PC-3 (cell line): ENCODE measurements at regions not wholly inside any gene's neighbourhood (a gene's known extent, or its start where the extent isn't known, plus 50 kb on each side); places are given as distances from the start of the nearest gene placed in this dataset.

ENCODE experiments used
- EZH2 ChIP-seq: fragments of 300-600 bp; sonication (generic); IDR thresholded peaks from one replicate; pipeline ENCODE4 v1.6.1; 2017; ENCODE audit warnings: antibody characterized with exemption, mild to moderate bottlenecking, low read length; ENCODE audit not compliant: unreplicated experiment
- TF ChIP-seq, protein P1 (sequence below): fragments of 300-600 bp; sonication (generic); conservative IDR thresholded peaks from 2 replicates; pipeline ENCODE4 v1.5.1; 2017; ENCODE audit warnings: antibody characterized with exemption, low read depth, mild to moderate bottlenecking, low read length

DNA sequence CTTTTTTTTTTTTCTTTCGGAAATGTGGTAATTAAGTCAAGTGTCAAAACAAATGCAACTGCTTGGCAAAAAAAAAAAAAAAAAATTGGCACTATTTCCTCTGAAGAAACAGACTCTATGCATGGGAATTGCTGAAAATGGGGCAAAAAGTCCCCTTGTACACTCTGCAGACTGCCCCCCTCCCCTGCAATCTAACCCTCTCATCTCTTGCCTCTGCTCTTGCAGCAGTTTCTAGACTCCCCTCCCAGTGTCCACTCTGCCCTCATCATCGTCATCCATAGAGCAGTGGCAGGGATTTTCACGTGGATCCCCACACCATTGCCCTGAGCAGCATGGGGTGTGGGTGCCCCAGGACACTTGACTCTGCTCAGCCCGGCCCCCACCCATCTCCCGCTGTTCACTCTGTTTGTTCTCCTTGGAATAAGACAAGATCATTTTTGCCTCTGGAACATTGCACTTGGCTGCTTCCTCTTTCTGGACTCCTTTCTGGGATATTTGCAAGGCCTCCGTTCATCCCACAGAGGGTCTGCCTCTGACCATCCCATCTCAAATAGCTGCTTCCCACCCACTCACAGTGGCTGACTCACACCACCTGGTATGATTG lies 213.9 kb downstream of the ACKR3 start:
- TF ChIP-seq, protein P1, sequence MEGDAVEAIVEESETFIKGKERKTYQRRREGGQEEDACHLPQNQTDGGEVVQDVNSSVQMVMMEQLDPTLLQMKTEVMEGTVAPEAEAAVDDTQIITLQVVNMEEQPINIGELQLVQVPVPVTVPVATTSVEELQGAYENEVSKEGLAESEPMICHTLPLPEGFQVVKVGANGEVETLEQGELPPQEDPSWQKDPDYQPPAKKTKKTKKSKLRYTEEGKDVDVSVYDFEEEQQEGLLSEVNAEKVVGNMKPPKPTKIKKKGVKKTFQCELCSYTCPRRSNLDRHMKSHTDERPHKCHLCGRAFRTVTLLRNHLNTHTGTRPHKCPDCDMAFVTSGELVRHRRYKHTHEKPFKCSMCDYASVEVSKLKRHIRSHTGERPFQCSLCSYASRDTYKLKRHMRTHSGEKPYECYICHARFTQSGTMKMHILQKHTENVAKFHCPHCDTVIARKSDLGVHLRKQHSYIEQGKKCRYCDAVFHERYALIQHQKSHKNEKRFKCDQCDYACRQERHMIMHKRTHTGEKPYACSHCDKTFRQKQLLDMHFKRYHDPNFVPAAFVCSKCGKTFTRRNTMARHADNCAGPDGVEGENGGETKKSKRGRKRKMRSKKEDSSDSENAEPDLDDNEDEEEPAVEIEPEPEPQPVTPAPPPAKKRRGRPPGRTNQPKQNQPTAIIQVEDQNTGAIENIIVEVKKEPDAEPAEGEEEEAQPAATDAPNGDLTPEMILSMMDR, result no peak
- TF ChIP-seq EZH2, result no peak
